ENCODE measurements at regions not wholly inside any gene's neighbourhood (a gene's known extent, or its start where the extent isn't known, plus 50 kb on each side); places are given as distances from the start of the nearest gene placed in this dataset.
"Not testable (repeated sequence)": the region's sequence is repeated elsewhere in the genome, so short reads cannot be mapped to it uniquely, and the experiment has no call there.

- TF ChIP-seq CTCF (IDR thresholded peaks at IDR 0.05) = no peak
- no peak for ATAC-seq (ENCODE audit: low FRiP score)
Measured at GRCh38 chr6:40669343-40669742, 82.2 kb upstream of the LRFN2 start.

GRCh38 chr6:40668203-40668602, 81.0 kb upstream of the LRFN2 start:
- no peak for ATAC-seq (ENCODE audit: low FRiP score)
- DNase-seq (ENCODE audit: low spot score) = no peak
- TF ChIP-seq CTCF (IDR thresholded peaks at IDR 0.05) = no peak

More at GRCh38 chr6:40669343-40669742, 82.2 kb upstream of the LRFN2 start:
- no peak for DNase-seq (ENCODE audit: low spot score)

- ATAC-seq (ENCODE audit: low FRiP score) (no peak), DNase-seq (ENCODE audit: low spot score) (no peak)
- no peak for TF ChIP-seq CTCF (IDR thresholded peaks at IDR 0.05)
Measured at GRCh38 chr6:40666530-40666929, 79.4 kb upstream of the LRFN2 start.

GRCh38 chr6:40661726-40662125, 74.6 kb upstream of the LRFN2 start:
- no peak for TF ChIP-seq CTCF (IDR thresholded peaks at IDR 0.05)
- DNase-seq (ENCODE audit: low spot score) (no peak), ATAC-seq (ENCODE audit: low FRiP score) (no peak)

- DNase-seq (ENCODE audit: low spot score); ATAC-seq (ENCODE audit: low FRiP score): not testable (repeated sequence)
Measured at GRCh38 chr6:40656772-40657171, 69.6 kb upstream of the LRFN2 start.

GRCh38 chr6:40654828-40655227, 67.7 kb upstream of the LRFN2 start:
- DNase-seq (ENCODE audit: low spot score) (no peak), ATAC-seq (ENCODE audit: low FRiP score) (no peak)
- TF ChIP-seq CTCF (IDR thresholded peaks at IDR 0.05) = no peak

- DNase-seq (ENCODE audit: low spot score) (no peak), ATAC-seq (ENCODE audit: low FRiP score) (no peak)
- TF ChIP-seq CTCF (IDR thresholded peaks at IDR 0.05) = no peak
Measured at GRCh38 chr6:40645043-40645442, 57.9 kb upstream of the LRFN2 start.

GRCh38 chr6:40642837-40643236, 55.7 kb upstream of the LRFN2 start:
- ATAC-seq (ENCODE audit: low FRiP score) (no peak), DNase-seq (ENCODE audit: low spot score) (no peak)
- TF ChIP-seq CTCF (IDR thresholded peaks at IDR 0.05) = no peak

Data from omental fat pad (tissue), 3 donors.